ENCODE measurements at regions not wholly inside any gene's neighbourhood (a gene's known extent, or its start where the extent isn't known, plus 50 kb on each side); places are given as distances from the start of the nearest gene placed in this dataset.

- DNase-seq, result no peak
These were observed 677.0 kb upstream of the KLF4 start for GRCh38 chr9:108166519-108166918.

GRCh38 chr9:108163321-108164005 is 673.9 kb upstream of the KLF4 start:
- no peak for DNase-seq

- DNase-seq, result no peak
These were observed 673.1 kb upstream of the KLF4 start for GRCh38 chr9:108162664-108163063.

GRCh38 chr9:108161503-108161902 is 671.9 kb upstream of the KLF4 start:
- DNase-seq, result no peak

- no peak for DNase-seq
These were observed 671.3 kb upstream of the KLF4 start for GRCh38 chr9:108160706-108161355.

- DNase-seq, result no peak
These were observed 670.5 kb upstream of the KLF4 start for GRCh38 chr9:108160039-108160438.

- no peak for DNase-seq
These were observed 668.8 kb upstream of the KLF4 start for GRCh38 chr9:108158236-108158995.

GRCh38 chr9:108156270-108156998 is 666.9 kb upstream of the KLF4 start:
- no peak for DNase-seq

- DNase-seq, result no peak
These were observed 663.8 kb upstream of the KLF4 start for GRCh38 chr9:108153416-108153815.

GRCh38 chr9:108150736-108151586 is 661.4 kb upstream of the KLF4 start:
- no peak for DNase-seq

GRCh38 chr9:108149326-108149725 is 659.8 kb upstream of the KLF4 start:
- DNase-seq, result no peak

GRCh38 chr9:108142504-108143201 is 653.1 kb upstream of the KLF4 start:
- no peak for DNase-seq

GRCh38 chr9:108142142-108142503 is 652.6 kb upstream of the KLF4 start:
- no peak for DNase-seq

- DNase-seq, result no peak
These were observed 650.3 kb upstream of the KLF4 start for GRCh38 chr9:108139900-108140299.

- no peak for DNase-seq
These were observed 648.9 kb upstream of the KLF4 start for GRCh38 chr9:108138516-108138915.

GRCh38 chr9:108136656-108137055 is 647.1 kb upstream of the KLF4 start:
- no peak for DNase-seq

- DNase-seq, result no peak
These were observed 645.0 kb upstream of the KLF4 start for GRCh38 chr9:108134486-108135128.

- no peak for DNase-seq
These were observed 644.1 kb upstream of the KLF4 start for GRCh38 chr9:108133680-108134079.

- no peak for DNase-seq
These were observed 643.5 kb upstream of the KLF4 start for GRCh38 chr9:108133101-108133500.

- peak; percentile 80 for DNase-seq
These were observed 641.3 kb upstream of the KLF4 start for GRCh38 chr9:108130905-108131304.

- no peak for DNase-seq
These were observed 636.1 kb upstream of the KLF4 start for GRCh38 chr9:108125625-108126024.
